Esophagus muscularis mucosa (tissue), 3 donors: ENCODE measurements at regions not wholly inside any gene's neighbourhood (a gene's known extent, or its start where the extent isn't known, plus 50 kb on each side); places are given as distances from the start of the nearest gene placed in this dataset.
"Not testable (repeated sequence)": the region's sequence is repeated elsewhere in the genome, so short reads cannot be mapped to it uniquely, and the experiment has no call there.

ENCODE experiments used
- EP300 ChIP-seq: sonication (generic); formaldehyde crosslinking; IDR thresholded peaks from one replicate; pipeline ENCODE4 v1.6.1; 2017; ENCODE audit warnings: antibody characterized with exemption
- POLR2AphosphoS5 ChIP-seq, 2 donors: sonication (generic); formaldehyde crosslinking; IDR thresholded peaks; one replicate each; pipeline ENCODE4 v1.6.1; 2017; ENCODE audit warnings: antibody characterized with exemption in 2 of 2

- TF ChIP-seq EP300; POLR2AphosphoS5 (IDR thresholded peaks at IDR 0.05): not testable (repeated sequence)
Measured at GRCh38 chr9:94441146-94441545, 112.7 kb upstream of the NUTM2F start.
